H9 (cell line): ENCODE measurements at regions not wholly inside any gene's neighbourhood (a gene's known extent, or its start where the extent isn't known, plus 50 kb on each side); places are given as distances from the start of the nearest gene placed in this dataset.

Experiments
- DNase-seq: peaks from one replicate; pipeline ENCODE4 v3.0.0-alpha.2; 2017
- H2AFZ ChIP-seq: one replicate; pipeline ENCODE4 v1.6.1; 2013; ENCODE audit warnings: mild to moderate bottlenecking, low read length, control low read depth, moderate library complexity
- H2AK5ac ChIP-seq: 2 replicates; pipeline ENCODE4 v1.6.1; 2013; ENCODE audit warnings: low read length, control low read depth, mixed read lengths; ENCODE audit not compliant: insufficient read length
- H2BK120ac ChIP-seq: one replicate; pipeline ENCODE4 v1.6.1; 2013; ENCODE audit warnings: low read depth, mild to moderate bottlenecking, low read length, control low read depth, inconsistent platforms; ENCODE audit not compliant: poor library complexity, severe bottlenecking
- H2BK12ac ChIP-seq: 2 replicates; pipeline ENCODE4 v1.6.1; 2013; ENCODE audit warnings: low read length, control low read depth, mixed read lengths, low read depth; ENCODE audit not compliant: insufficient read length
- H2BK15ac ChIP-seq: 2 replicates; pipeline ENCODE4 v1.6.1; 2013; ENCODE audit warnings: low read depth, low read length, control low read depth
- H2BK20ac ChIP-seq: one replicate; pipeline ENCODE4 v1.6.1; 2013; ENCODE audit warnings: low read depth, mild to moderate bottlenecking, low read length, control low read depth, inconsistent platforms; ENCODE audit not compliant: poor library complexity, severe bottlenecking
- H2BK5ac ChIP-seq: 2 replicates; pipeline ENCODE4 v1.6.1; 2013; ENCODE audit warnings: low read length, control low read depth, mixed read lengths; ENCODE audit not compliant: insufficient read length
- H3K14ac ChIP-seq: 2 replicates; pipeline ENCODE4 v1.6.1; 2013; ENCODE audit warnings: low read length, control low read depth; ENCODE audit not compliant: insufficient read depth
- H3K18ac ChIP-seq: 2 replicates; pipeline ENCODE4 v1.6.1; 2013; ENCODE audit warnings: low read depth, mild to moderate bottlenecking, mixed read lengths, low read length, control low read depth; ENCODE audit not compliant: insufficient read length
- H3K23ac ChIP-seq: 2 replicates; pipeline ENCODE4 v1.6.1; 2013; ENCODE audit warnings: low read length, control low read depth, mixed read lengths, low read depth; ENCODE audit not compliant: insufficient read length
- H3K23me2 ChIP-seq: 2 replicates; pipeline ENCODE4 v1.6.1; 2013; ENCODE audit warnings: low read depth, mild to moderate bottlenecking, mixed read lengths, low read length, control low read depth; ENCODE audit not compliant: insufficient read length, poor library complexity, severe bottlenecking
- H3K27ac ChIP-seq: 2 replicates; pipeline ENCODE4 v1.5.1; 2013; ENCODE audit warnings: low read length, control low read depth, mixed read lengths, low read depth; ENCODE audit not compliant: insufficient read length
- H3K27me3 ChIP-seq: 2 replicates; pipeline ENCODE4 v1.6.1; 2013; ENCODE audit warnings: low read length, control low read depth, inconsistent platforms; ENCODE audit not compliant: insufficient read depth
- H3K4ac ChIP-seq: 2 replicates; pipeline ENCODE4 v1.6.1; 2013; ENCODE audit warnings: low read depth, mild to moderate bottlenecking, control low read depth, inconsistent platforms, low read length, moderate library complexity
- H3K4me1 ChIP-seq: 2 replicates; pipeline ENCODE4 v1.6.1; 2013; ENCODE audit warnings: low read length, control low read depth, inconsistent platforms; ENCODE audit not compliant: insufficient read depth
- H3K4me2 ChIP-seq: 2 replicates; pipeline ENCODE4 v1.6.1; 2013; ENCODE audit warnings: low read length, control low read depth, mixed read lengths; ENCODE audit not compliant: insufficient read length, insufficient read depth
- H3K56ac ChIP-seq: 2 replicates; pipeline ENCODE4 v1.6.1; 2013; ENCODE audit warnings: low read depth, mild to moderate bottlenecking, mixed read lengths, low read length, control low read depth; ENCODE audit not compliant: insufficient read length
- H3K79me1 ChIP-seq: 2 replicates; pipeline ENCODE4 v1.6.1; 2013; ENCODE audit warnings: low read depth, mild to moderate bottlenecking, moderate library complexity, low read length, control low read depth, inconsistent platforms; ENCODE audit not compliant: insufficient read depth, poor library complexity, severe bottlenecking
- H3K79me2 ChIP-seq: 2 replicates; pipeline ENCODE4 v1.6.1; 2013; ENCODE audit warnings: low read length, control low read depth, inconsistent platforms; ENCODE audit not compliant: insufficient read depth
- H3K9ac ChIP-seq: 2 replicates; pipeline ENCODE4 v1.6.1; 2013; ENCODE audit warnings: low read length, control low read depth, mixed read lengths; ENCODE audit not compliant: insufficient read length; ENCODE audit errors: extremely low read depth
- H3K9me3 ChIP-seq: one replicate; pipeline ENCODE4 v1.6.1; 2013; ENCODE audit warnings: low read depth, low read length, inconsistent platforms; ENCODE audit not compliant: control insufficient read depth
- H3T11ph ChIP-seq: one replicate; pipeline ENCODE4 v1.6.1; 2013; ENCODE audit warnings: mild to moderate bottlenecking, low read length, control low read depth, inconsistent platforms
- H4K20me1 ChIP-seq: one replicate; pipeline ENCODE4 v1.6.1; 2013; ENCODE audit not compliant: control insufficient read depth, insufficient read length, insufficient read depth
- H4K5ac ChIP-seq: 2 replicates; pipeline ENCODE4 v1.6.1; 2013; ENCODE audit warnings: low read depth, mild to moderate bottlenecking, mixed read lengths, low read length, control low read depth; ENCODE audit not compliant: insufficient read length
- H4K8ac ChIP-seq: replicated peaks from 2 replicates; pipeline ENCODE4 v1.6.1; 2013; ENCODE audit warnings: low read length, control low read depth, mixed read lengths, low read depth; ENCODE audit not compliant: insufficient read length
- H4K91ac ChIP-seq: 2 replicates; pipeline ENCODE4 v1.6.1; 2013; ENCODE audit warnings: low read depth, mild to moderate bottlenecking, moderate library complexity, mixed read lengths, low read length, control low read depth; ENCODE audit not compliant: insufficient read length
- H3K27ac Mint-ChIP-seq, 3 experiments: 2 replicates in 2 of 3; 3 replicates in 1 of 3; pipeline ENCODE4 v1.8.0; 2020 to 2021; ENCODE audit warnings: mixed read lengths in 3 of 3, mild to moderate bottlenecking in 1 of 3, moderate library complexity in 1 of 3
- H3K27me3 Mint-ChIP-seq: 2 replicates; pipeline ENCODE4 v1.8.0; 2021; ENCODE audit warnings: low read depth, mild to moderate bottlenecking, moderate library complexity, mixed read lengths
- H3K36me3 Mint-ChIP-seq, 3 experiments: 2 replicates in 2 of 3; 3 replicates in 1 of 3; pipeline ENCODE4 v1.8.0; 2020 to 2021; ENCODE audit warnings: low read depth in 3 of 3, mixed read lengths in 3 of 3; ENCODE audit not compliant: insufficient read depth in 1 of 3
- H3K4me1 Mint-ChIP-seq, 2 experiments: 2 replicates each; pipeline ENCODE4 v1.8.0; 2020; ENCODE audit warnings: mixed read lengths in 2 of 2
- H3K4me3 Mint-ChIP-seq, 2 experiments: 2 replicates in 1 of 2; 3 replicates in 1 of 2; pipeline ENCODE4 v1.8.0; 2020 to 2021; ENCODE audit warnings: mild to moderate bottlenecking in 2 of 2, mixed read lengths in 2 of 2, moderate library complexity in 1 of 2
- H3K9me3 Mint-ChIP-seq, 2 experiments: 2 replicates in 1 of 2; 3 replicates in 1 of 2; pipeline ENCODE4 v1.8.0; 2020; ENCODE audit warnings: mild to moderate bottlenecking in 2 of 2, mixed read lengths in 2 of 2, moderate library complexity in 1 of 2
- CTCF ChIP-seq: fragments of 200-600 bp; sonication (generic); conservative IDR thresholded peaks from 3 replicates; pipeline ENCODE4 v1.8.0; 2021; ENCODE audit warnings: antibody characterized with exemption, mild to moderate bottlenecking
- WGBS: extraction: QIAGEN DNeasy Blood & Tissue Kit; methylation state at CpG from one replicate; pipeline ENCODE4 v1.1.7; 2013; ENCODE audit warnings: missing lambda C conversion rate, low lambda C conversion rate, mixed read lengths; ENCODE audit not compliant: insufficient read length; ENCODE audit errors: extremely low coverage; 5-methylcytosine and 5-hydroxymethylcytosine counted together

DNA sequence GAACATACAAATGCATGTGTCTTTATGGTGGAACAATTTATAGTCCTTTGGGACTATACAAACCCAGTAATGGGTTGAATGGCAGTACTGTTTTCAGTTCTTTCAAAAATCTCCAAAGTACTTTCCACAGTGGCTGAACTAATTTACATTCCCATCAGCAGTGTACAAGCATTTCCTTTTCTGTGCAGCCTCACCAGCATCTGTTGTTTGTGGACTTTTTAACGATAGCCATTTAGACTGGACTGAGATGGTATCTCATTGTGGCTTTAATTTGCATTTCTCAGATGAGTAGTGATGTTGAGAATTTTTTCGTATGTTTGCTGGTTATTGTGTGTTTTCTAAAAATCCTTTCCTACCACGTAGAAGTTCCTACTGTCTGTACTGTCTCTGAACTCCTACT lies 327.2 kb upstream of the ZFP64 start:
- no peak overlapping the region for H3K4me2 ChIP-seq
- H2BK12ac ChIP-seq: no peak overlapping the region
- no peaks in the 10 kb centered on the region for H3K27me3 Mint-ChIP-seq
- no peaks in the 10 kb centered on the region for H3K27me3 ChIP-seq
- H3K27ac Mint-ChIP-seq: no peak overlapping the region; a peak in 1 of 7 replicates
- H3K23ac ChIP-seq: no peak overlapping the region
- H3K4ac ChIP-seq: no peak overlapping the region
- no peak overlapping the region for H4K8ac ChIP-seq
- H3K9ac ChIP-seq: no peak overlapping the region
- no peaks in the 10 kb centered on the region for H3K4me1 ChIP-seq
- H2BK20ac ChIP-seq: no peak overlapping the region
- H2AFZ ChIP-seq: no peak overlapping the region
- no peak for DNase-seq
- H3T11ph ChIP-seq: no peak overlapping the region
- H2AK5ac ChIP-seq: no peak overlapping the region
- H4K20me1 ChIP-seq: no peaks in the 10 kb centered on the region
- H2BK5ac ChIP-seq: no peak overlapping the region
- no peak overlapping the region for H3K18ac ChIP-seq
- no peaks in the 10 kb centered on the region for H3K23me2 ChIP-seq
- H3K14ac ChIP-seq: no peak overlapping the region
- no peak overlapping the region for H4K5ac ChIP-seq
- H2BK15ac ChIP-seq: no peak overlapping the region
- H3K27ac ChIP-seq: no peak overlapping the region
- H3K79me2 ChIP-seq: no peaks in the 10 kb centered on the region
- H3K4me1 Mint-ChIP-seq: peaks cover 5 to 7% of the 10 kb centered on the region in 2 experiments
- no peak overlapping the region for H3K56ac ChIP-seq
- H4K91ac ChIP-seq: no peak overlapping the region
- H3K4me3 Mint-ChIP-seq: no peak overlapping the region
- H3K9me3 ChIP-seq: no peaks in the 10 kb centered on the region
- no peaks in the 10 kb centered on the region for H3K79me1 ChIP-seq
- H2BK120ac ChIP-seq: no peak overlapping the region
- no CpG with 5 or more reads among the region's 3 CpGs for WGBS
- peaks cover 0 to 5% (median 4%) of the 10 kb centered on the region in 3 experiments; a peak in 2 of 7 replicates for H3K36me3 Mint-ChIP-seq
- peaks cover 4 to 10% of the 10 kb centered on the region in 2 experiments; a peak in 4 of 5 replicates for H3K9me3 Mint-ChIP-seq
- TF ChIP-seq CTCF: no peak
